ENCODE measurements at regions not wholly inside any gene's neighbourhood (a gene's known extent, or its start where the extent isn't known, plus 50 kb on each side); places are given as distances from the start of the nearest gene placed in this dataset.

- Mint-ChIP-seq H3K9me3 (peaks cover 2% of the 10 kb centered on the region), H3K4me1 (ENCODE audit: low read depth in 2 of 2) (no peaks in the 10 kb centered on the region), H3K27me3 (peaks cover 24 to 35% of the 10 kb centered on the region in 2 donors), H3K27ac (no peak overlapping the region), H3K36me3 (no peaks in the 10 kb centered on the region), H3K4me3 (no peak overlapping the region)
- ATAC-seq (no peak), DNase-seq (ENCODE audit: low spot score) (no peak)
These were observed 57.8 kb downstream of the SPATA19 start for GRCh38 chr11:133787379-133788141.

GRCh38 chr11:133785795-133786340 is 59.4 kb downstream of the SPATA19 start:
- Mint-ChIP-seq H3K27ac (no peak overlapping the region), H3K9me3 (peaks cover 8% of the 10 kb centered on the region), H3K4me1 (ENCODE audit: low read depth in 2 of 2) (no peaks in the 10 kb centered on the region), H3K27me3 (peaks cover 30 to 41% of the 10 kb centered on the region in 2 donors), H3K36me3 (no peaks in the 10 kb centered on the region), H3K4me3 (no peak overlapping the region)
- ATAC-seq = no peak
- no peak for DNase-seq (ENCODE audit: low spot score)

- Mint-ChIP-seq H3K27ac (no peak overlapping the region), H3K4me1 (ENCODE audit: low read depth in 2 of 2) (no peaks in the 10 kb centered on the region), H3K27me3 (peaks cover 24 to 36% of the 10 kb centered on the region in 2 donors), H3K36me3 (no peaks in the 10 kb centered on the region), H3K4me3 (no peak overlapping the region), H3K9me3 (peaks cover 8% of the 10 kb centered on the region)
- DNase-seq (ENCODE audit: low spot score) (no peak), ATAC-seq (peak in 1 of 2 donors; percentile 26)
These were observed 61.0 kb downstream of the SPATA19 start for GRCh38 chr11:133784359-133784758.

GRCh38 chr11:133782116-133782725 is 63.1 kb downstream of the SPATA19 start:
- peaks cover 15 to 24% of the 10 kb centered on the region in 2 donors for H3K27me3 Mint-ChIP-seq
- peaks cover 8% of the 10 kb centered on the region for H3K9me3 Mint-ChIP-seq

GRCh38 chr11:133778161-133778560 is 67.2 kb downstream of the SPATA19 start:
- Mint-ChIP-seq H3K27ac (no peak overlapping the region), H3K36me3 (no peaks in the 10 kb centered on the region), H3K27me3 (peaks cover 9 to 28% of the 10 kb centered on the region in 2 donors), H3K4me1 (ENCODE audit: low read depth in 2 of 2) (no peaks in the 10 kb centered on the region), H3K4me3 (no peak overlapping the region), H3K9me3 (peaks cover 9% of the 10 kb centered on the region)
- no peak for DNase-seq (ENCODE audit: low spot score)
- no peak for ATAC-seq

More at GRCh38 chr11:133782116-133782725, 63.1 kb downstream of the SPATA19 start:
- Mint-ChIP-seq H3K27ac (no peak overlapping the region), H3K4me3 (no peak overlapping the region), H3K36me3 (no peaks in the 10 kb centered on the region), H3K4me1 (ENCODE audit: low read depth in 2 of 2) (no peaks in the 10 kb centered on the region)
- DNase-seq (ENCODE audit: low spot score) (no peak), ATAC-seq (no peak)

- Mint-ChIP-seq H3K4me1 (ENCODE audit: low read depth in 2 of 2) (no peaks in the 10 kb centered on the region), H3K4me3 (no peak overlapping the region), H3K27me3 (peaks cover 8 to 26% of the 10 kb centered on the region in 2 donors), H3K36me3 (no peaks in the 10 kb centered on the region), H3K27ac (no peak overlapping the region), H3K9me3 (peaks cover 7% of the 10 kb centered on the region)
- no peak for DNase-seq (ENCODE audit: low spot score)
- no peak for ATAC-seq
These were observed 68.5 kb downstream of the SPATA19 start for GRCh38 chr11:133776671-133777367.

- Mint-ChIP-seq H3K27ac (no peak overlapping the region), H3K9me3 (peaks cover 3% of the 10 kb centered on the region), H3K27me3 (peaks cover 0 to 24% of the 10 kb centered on the region in 2 donors), H3K36me3 (no peaks in the 10 kb centered on the region), H3K4me1 (ENCODE audit: low read depth in 2 of 2) (no peaks in the 10 kb centered on the region), H3K4me3 (no peak overlapping the region)
- no peak for DNase-seq (ENCODE audit: low spot score)
- no peak for ATAC-seq
These were observed 82.8 kb downstream of the SPATA19 start for GRCh38 chr11:133762538-133762937.

GRCh38 chr11:133753150-133753549 is 92.2 kb downstream of the SPATA19 start:
- Mint-ChIP-seq H3K4me3 (no peak overlapping the region), H3K27ac (no peak overlapping the region), H3K27me3 (peaks cover 0 to 30% of the 10 kb centered on the region in 2 donors), H3K4me1 (ENCODE audit: low read depth in 2 of 2) (no peaks in the 10 kb centered on the region), H3K36me3 (no peaks in the 10 kb centered on the region), H3K9me3 (peaks cover 7% of the 10 kb centered on the region)
- ATAC-seq (no peak), DNase-seq (ENCODE audit: low spot score) (no peak)

GRCh38 chr11:133749841-133750240 is 95.5 kb downstream of the SPATA19 start:
- DNase-seq (ENCODE audit: low spot score) (no peak), ATAC-seq (no peak)
- peaks cover 0 to 14% of the 10 kb centered on the region in 2 donors for H3K27me3 Mint-ChIP-seq
- no peaks in the 10 kb centered on the region for H3K36me3 Mint-ChIP-seq
- H3K27ac Mint-ChIP-seq = no peak overlapping the region
- no peaks in the 10 kb centered on the region for H3K4me1 Mint-ChIP-seq (ENCODE audit: low read depth in 2 of 2)
- H3K4me3 Mint-ChIP-seq = no peak overlapping the region
- no peaks in the 10 kb centered on the region for H3K9me3 Mint-ChIP-seq

GRCh38 chr11:133747409-133747808 is 97.9 kb downstream of the SPATA19 start:
- Mint-ChIP-seq H3K27ac (no peak overlapping the region), H3K4me3 (no peak overlapping the region), H3K4me1 (ENCODE audit: low read depth in 2 of 2) (no peaks in the 10 kb centered on the region), H3K9me3 (no peaks in the 10 kb centered on the region), H3K36me3 (no peaks in the 10 kb centered on the region), H3K27me3 (peaks cover 0 to 7% of the 10 kb centered on the region in 2 donors)
- DNase-seq (ENCODE audit: low spot score) (no peak), ATAC-seq (no peak)

- Mint-ChIP-seq H3K36me3 (no peaks in the 10 kb centered on the region), H3K4me3 (no peak overlapping the region), H3K27ac (no peak overlapping the region), H3K9me3 (no peaks in the 10 kb centered on the region), H3K27me3 (peaks cover 0 to 7% of the 10 kb centered on the region in 2 donors), H3K4me1 (ENCODE audit: low read depth in 2 of 2) (no peaks in the 10 kb centered on the region)
- ATAC-seq = peak in 1 of 2 donors; percentile 26
- no peak for DNase-seq (ENCODE audit: low spot score)
These were observed 98.5 kb downstream of the SPATA19 start for GRCh38 chr11:133746663-133747306.

GRCh38 chr11:133745791-133746190 is 99.5 kb downstream of the SPATA19 start:
- no peak for ATAC-seq
- Mint-ChIP-seq H3K36me3 (no peaks in the 10 kb centered on the region), H3K27me3 (peaks cover 0 to 7% of the 10 kb centered on the region in 2 donors), H3K9me3 (no peaks in the 10 kb centered on the region), H3K27ac (no peak overlapping the region), H3K4me3 (no peak overlapping the region), H3K4me1 (ENCODE audit: low read depth in 2 of 2) (no peaks in the 10 kb centered on the region)
- DNase-seq (ENCODE audit: low spot score) = no peak

GRCh38 chr11:133742353-133742752 is 103.0 kb downstream of the SPATA19 start:
- H3K36me3 Mint-ChIP-seq = no peaks in the 10 kb centered on the region
- H3K9me3 Mint-ChIP-seq = peaks cover 6% of the 10 kb centered on the region
- H3K27ac Mint-ChIP-seq = no peak overlapping the region
- no peak overlapping the region for H3K4me3 Mint-ChIP-seq
- ATAC-seq (no peak), DNase-seq (ENCODE audit: low spot score) (no peak)
- peaks cover 0 to 3% of the 10 kb centered on the region in 2 donors for H3K4me1 Mint-ChIP-seq (ENCODE audit: low read depth in 2 of 2)
- no peaks in the 10 kb centered on the region for H3K27me3 Mint-ChIP-seq
